Hypothalamus (tissue), 51 donors: ENCODE measurements at regions not wholly inside any gene's neighbourhood (a gene's known extent, or its start where the extent isn't known, plus 50 kb on each side); places are given as distances from the start of the nearest gene placed in this dataset.

Experiments used
- DNase-seq, 51 donors: peaks; one replicate each; lab custom pipeline; 2025; lab: John Stamatoyannopoulos, UW

DNA sequence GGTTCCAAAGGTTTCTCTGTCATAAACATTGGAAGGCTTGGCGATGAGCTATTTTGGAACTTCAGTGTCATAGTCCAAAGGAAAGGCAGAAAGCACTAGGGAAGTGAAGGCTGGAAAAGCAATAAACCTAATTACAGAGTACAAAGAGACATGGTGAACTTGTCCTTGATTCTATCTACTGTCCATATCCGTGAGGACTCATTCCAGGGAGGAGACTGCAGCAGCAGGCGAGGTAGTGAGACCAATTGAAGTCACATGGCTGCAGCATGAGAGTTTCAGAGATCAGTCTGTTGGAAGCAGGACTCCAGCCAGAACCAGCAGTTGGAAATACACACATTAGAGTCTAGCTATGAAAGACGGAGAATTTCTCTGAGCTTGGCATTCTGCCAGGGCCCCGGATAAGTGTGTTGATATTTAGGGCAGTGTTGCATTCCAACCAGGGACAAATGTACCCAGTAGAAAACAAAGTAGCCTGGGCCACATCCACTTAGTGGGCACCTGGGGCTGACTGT is 54.1 kb upstream of the ARHGAP42 start:
- peak in 8 of 51 donors; percentile 1 to 10 (median 2) for DNase-seq

DNA sequence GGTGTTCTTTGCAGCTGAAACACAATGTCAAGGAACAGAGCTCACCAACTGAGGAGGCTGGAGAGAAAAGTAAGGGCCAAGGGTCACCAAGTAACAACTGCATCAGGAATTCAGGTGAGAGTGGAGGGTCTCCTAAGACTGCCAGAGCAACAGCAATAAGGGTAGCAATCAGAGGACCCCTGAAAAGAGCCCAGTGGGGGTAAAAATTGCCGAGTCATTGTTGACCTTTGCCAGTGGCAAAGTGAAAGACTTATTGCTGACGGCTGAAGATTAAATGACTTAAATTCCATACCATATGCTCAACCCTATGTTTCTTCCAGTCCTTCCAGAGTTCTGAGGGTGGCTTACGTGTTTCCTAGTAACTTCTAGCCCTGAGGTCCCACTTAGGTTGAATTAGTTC is 51.9 kb upstream of the ARHGAP42 start:
- DNase-seq, result no peak

DNA sequence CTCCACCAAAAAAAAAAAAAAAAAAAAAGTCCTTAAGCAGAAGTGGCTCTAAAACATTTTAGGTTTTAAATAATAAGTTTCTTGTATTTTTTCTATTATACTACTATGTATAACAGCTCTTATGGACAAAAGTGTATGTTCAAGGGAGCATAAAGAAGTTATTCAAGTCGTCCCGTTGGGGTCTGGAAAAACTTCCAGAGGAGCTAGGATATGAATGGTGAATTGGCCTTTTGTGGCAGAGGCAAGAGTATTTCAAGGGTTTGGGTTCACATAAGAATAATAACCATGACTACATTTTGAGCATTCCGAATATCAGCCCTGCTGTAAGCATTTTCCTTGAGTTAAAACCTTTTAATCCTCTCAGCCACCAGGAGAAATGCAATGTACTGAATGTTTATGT is 50.6 kb upstream of the ARHGAP42 start:
- DNase-seq, result no peak
